GM12878 (cell line): ENCODE measurements at regions not wholly inside any gene's neighbourhood (a gene's known extent, or its start where the extent isn't known, plus 50 kb on each side); places are given as distances from the start of the nearest gene placed in this dataset.

ENCODE experiments used
- CHD1 ChIP-seq: IDR thresholded peaks from 2 replicates; pipeline ENCODE4 v1.6.1; 2012; ENCODE audit warnings: low read depth, low read length, improper control_type of control experiment
- HDAC2 ChIP-seq: fragments of 200-600 bp; sonication (generic); IDR thresholded peaks from 2 replicates; pipeline ENCODE4 v1.6.1; 2017
- JUND ChIP-seq: IDR thresholded peaks from 2 replicates; pipeline ENCODE4 v1.6.1; 2012; ENCODE audit warnings: low read depth, mild to moderate bottlenecking, low read length, improper control_type of control experiment, moderate library complexity
- MTA2 ChIP-seq: fragments of 450-650 bp; IDR thresholded peaks from 2 replicates; pipeline ENCODE4 v1.6.1; 2016; ENCODE audit warnings: low read depth, mild to moderate bottlenecking, moderate library complexity
- MXI1 ChIP-seq: fragments of 150-350 bp; IDR thresholded peaks from 2 replicates; pipeline ENCODE4 v1.6.1; 2011; ENCODE audit warnings: low read depth, mild to moderate bottlenecking, inconsistent platforms, low read length, improper control_type of control experiment
- PAX5 ChIP-seq: IDR thresholded peaks from 2 replicates; pipeline ENCODE4 v1.6.1; 2011; ENCODE audit warnings: low read depth, low read length, borderline replicate concordance
- POLR2A ChIP-seq: IDR thresholded peaks from 2 replicates; pipeline ENCODE4 v1.6.1; 2011; ENCODE audit warnings: low read depth, mild to moderate bottlenecking, low read length
- POLR2AphosphoS5 ChIP-seq: IDR thresholded peaks from 2 replicates; pipeline ENCODE4 v1.6.1; 2011; ENCODE audit warnings: mild to moderate bottlenecking, low read length, inconsistent platforms
- SP1 ChIP-seq: IDR thresholded peaks from one replicate; pipeline ENCODE4 v1.6.1; 2011; ENCODE audit warnings: low read depth, low read length
- TF ChIP-seq, protein P1 (sequence below), 3 experiments: IDR thresholded peaks in 2 of 3; conservative IDR thresholded peaks in 1 of 3; 2 replicates each; pipeline ENCODE4 v1.5.1; 2011; ENCODE audit warnings: low read depth in 3 of 3, low read length in 3 of 3, mild to moderate bottlenecking in 3 of 3, control low read depth in 2 of 3, moderate library complexity in 2 of 3, inconsistent platforms in 1 of 3, mixed read lengths in 1 of 3; ENCODE audit not compliant: control insufficient read depth in 2 of 3, insufficient read depth in 1 of 3; ENCODE audit errors: extremely low read depth in 1 of 3
- TF ChIP-seq, protein P2 (sequence below): fragments of 150-350 bp; IDR thresholded peaks from 2 replicates; pipeline ENCODE4 v1.6.1; 2016; ENCODE audit warnings: low read depth, low read length
- TF ChIP-seq, protein P3 (sequence below): IDR thresholded peaks from 2 replicates; pipeline ENCODE4 v1.6.1; 2011; ENCODE audit warnings: low read depth, low read length, improper control_type of control experiment, borderline replicate concordance
- TF ChIP-seq, protein P4 (sequence below): IDR thresholded peaks from 2 replicates; pipeline ENCODE4 v1.6.1; 2012; ENCODE audit warnings: mild to moderate bottlenecking, low read depth, low read length

DNA sequence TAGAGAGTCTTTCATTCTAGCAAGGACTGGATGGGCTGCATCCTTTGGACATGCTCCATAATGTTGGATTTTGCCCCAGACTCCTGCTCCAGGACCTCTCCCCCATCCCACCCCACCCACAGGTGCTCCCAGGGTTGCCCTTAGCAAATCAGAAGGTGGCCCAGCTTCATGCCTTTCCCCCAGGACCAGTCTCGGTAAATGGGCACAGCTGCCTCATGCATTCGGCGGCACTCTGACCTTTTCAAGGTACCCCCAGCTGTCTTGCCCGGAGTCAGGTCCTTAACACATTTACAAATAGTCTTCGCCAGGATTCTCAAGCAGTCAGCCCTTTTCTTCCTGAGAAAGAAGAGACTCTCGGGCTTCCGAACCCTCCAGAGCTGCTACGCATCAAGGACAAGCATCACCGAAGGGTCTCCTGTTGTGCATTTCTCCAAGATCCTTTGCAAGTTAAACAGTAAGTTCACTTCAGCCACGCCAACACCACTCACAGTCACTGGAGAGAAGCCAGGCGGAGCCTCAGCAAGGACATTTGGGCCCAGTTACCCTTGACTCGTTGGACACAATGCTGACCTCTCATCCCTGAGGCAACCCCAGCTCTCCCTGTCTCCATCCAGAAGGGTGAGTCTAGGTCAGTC, 287.8 kb downstream of the FAM43A start:
- TF ChIP-seq POLR2A (no peak), MTA2 (no peak), SP1 (no peak), MXI1 (no peak), POLR2AphosphoS5 (no peak), PAX5 (no peak), CHD1 (no peak), JUND (no peak), HDAC2 (no peak)
- TF ChIP-seq, protein P1, sequence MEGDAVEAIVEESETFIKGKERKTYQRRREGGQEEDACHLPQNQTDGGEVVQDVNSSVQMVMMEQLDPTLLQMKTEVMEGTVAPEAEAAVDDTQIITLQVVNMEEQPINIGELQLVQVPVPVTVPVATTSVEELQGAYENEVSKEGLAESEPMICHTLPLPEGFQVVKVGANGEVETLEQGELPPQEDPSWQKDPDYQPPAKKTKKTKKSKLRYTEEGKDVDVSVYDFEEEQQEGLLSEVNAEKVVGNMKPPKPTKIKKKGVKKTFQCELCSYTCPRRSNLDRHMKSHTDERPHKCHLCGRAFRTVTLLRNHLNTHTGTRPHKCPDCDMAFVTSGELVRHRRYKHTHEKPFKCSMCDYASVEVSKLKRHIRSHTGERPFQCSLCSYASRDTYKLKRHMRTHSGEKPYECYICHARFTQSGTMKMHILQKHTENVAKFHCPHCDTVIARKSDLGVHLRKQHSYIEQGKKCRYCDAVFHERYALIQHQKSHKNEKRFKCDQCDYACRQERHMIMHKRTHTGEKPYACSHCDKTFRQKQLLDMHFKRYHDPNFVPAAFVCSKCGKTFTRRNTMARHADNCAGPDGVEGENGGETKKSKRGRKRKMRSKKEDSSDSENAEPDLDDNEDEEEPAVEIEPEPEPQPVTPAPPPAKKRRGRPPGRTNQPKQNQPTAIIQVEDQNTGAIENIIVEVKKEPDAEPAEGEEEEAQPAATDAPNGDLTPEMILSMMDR (IDR thresholded peaks at IDR 0.05 in 2 of 3, conservative IDR thresholded peaks at IDR 0.05 in 1 of 3; ENCODE audit: control insufficient read depth in 2 of 3, extremely low read depth in 1 of 3, insufficient read depth in 1 of 3, low read depth in 3 of 3, low read length in 3 of 3) = no peak
- TF ChIP-seq, protein P2, sequence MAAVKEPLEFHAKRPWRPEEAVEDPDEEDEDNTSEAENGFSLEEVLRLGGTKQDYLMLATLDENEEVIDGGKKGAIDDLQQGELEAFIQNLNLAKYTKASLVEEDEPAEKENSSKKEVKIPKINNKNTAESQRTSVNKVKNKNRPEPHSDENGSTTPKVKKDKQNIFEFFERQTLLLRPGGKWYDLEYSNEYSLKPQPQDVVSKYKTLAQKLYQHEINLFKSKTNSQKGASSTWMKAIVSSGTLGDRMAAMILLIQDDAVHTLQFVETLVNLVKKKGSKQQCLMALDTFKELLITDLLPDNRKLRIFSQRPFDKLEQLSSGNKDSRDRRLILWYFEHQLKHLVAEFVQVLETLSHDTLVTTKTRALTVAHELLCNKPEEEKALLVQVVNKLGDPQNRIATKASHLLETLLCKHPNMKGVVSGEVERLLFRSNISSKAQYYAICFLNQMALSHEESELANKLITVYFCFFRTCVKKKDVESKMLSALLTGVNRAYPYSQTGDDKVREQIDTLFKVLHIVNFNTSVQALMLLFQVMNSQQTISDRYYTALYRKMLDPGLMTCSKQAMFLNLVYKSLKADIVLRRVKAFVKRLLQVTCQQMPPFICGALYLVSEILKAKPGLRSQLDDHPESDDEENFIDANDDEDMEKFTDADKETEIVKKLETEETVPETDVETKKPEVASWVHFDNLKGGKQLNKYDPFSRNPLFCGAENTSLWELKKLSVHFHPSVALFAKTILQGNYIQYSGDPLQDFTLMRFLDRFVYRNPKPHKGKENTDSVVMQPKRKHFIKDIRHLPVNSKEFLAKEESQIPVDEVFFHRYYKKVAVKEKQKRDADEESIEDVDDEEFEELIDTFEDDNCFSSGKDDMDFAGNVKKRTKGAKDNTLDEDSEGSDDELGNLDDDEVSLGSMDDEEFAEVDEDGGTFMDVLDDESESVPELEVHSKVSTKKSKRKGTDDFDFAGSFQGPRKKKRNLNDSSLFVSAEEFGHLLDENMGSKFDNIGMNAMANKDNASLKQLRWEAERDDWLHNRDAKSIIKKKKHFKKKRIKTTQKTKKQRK = no peak
- TF ChIP-seq, protein P3, sequence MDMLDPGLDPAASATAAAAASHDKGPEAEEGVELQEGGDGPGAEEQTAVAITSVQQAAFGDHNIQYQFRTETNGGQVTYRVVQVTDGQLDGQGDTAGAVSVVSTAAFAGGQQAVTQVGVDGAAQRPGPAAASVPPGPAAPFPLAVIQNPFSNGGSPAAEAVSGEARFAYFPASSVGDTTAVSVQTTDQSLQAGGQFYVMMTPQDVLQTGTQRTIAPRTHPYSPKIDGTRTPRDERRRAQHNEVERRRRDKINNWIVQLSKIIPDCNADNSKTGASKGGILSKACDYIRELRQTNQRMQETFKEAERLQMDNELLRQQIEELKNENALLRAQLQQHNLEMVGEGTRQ = no peak
- TF ChIP-seq, protein P4, sequence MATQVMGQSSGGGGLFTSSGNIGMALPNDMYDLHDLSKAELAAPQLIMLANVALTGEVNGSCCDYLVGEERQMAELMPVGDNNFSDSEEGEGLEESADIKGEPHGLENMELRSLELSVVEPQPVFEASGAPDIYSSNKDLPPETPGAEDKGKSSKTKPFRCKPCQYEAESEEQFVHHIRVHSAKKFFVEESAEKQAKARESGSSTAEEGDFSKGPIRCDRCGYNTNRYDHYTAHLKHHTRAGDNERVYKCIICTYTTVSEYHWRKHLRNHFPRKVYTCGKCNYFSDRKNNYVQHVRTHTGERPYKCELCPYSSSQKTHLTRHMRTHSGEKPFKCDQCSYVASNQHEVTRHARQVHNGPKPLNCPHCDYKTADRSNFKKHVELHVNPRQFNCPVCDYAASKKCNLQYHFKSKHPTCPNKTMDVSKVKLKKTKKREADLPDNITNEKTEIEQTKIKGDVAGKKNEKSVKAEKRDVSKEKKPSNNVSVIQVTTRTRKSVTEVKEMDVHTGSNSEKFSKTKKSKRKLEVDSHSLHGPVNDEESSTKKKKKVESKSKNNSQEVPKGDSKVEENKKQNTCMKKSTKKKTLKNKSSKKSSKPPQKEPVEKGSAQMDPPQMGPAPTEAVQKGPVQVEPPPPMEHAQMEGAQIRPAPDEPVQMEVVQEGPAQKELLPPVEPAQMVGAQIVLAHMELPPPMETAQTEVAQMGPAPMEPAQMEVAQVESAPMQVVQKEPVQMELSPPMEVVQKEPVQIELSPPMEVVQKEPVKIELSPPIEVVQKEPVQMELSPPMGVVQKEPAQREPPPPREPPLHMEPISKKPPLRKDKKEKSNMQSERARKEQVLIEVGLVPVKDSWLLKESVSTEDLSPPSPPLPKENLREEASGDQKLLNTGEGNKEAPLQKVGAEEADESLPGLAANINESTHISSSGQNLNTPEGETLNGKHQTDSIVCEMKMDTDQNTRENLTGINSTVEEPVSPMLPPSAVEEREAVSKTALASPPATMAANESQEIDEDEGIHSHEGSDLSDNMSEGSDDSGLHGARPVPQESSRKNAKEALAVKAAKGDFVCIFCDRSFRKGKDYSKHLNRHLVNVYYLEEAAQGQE = no peak
